ENCODE measurements at regions not wholly inside any gene's neighbourhood (a gene's known extent, or its start where the extent isn't known, plus 50 kb on each side); places are given as distances from the start of the nearest gene placed in this dataset.

DNA sequence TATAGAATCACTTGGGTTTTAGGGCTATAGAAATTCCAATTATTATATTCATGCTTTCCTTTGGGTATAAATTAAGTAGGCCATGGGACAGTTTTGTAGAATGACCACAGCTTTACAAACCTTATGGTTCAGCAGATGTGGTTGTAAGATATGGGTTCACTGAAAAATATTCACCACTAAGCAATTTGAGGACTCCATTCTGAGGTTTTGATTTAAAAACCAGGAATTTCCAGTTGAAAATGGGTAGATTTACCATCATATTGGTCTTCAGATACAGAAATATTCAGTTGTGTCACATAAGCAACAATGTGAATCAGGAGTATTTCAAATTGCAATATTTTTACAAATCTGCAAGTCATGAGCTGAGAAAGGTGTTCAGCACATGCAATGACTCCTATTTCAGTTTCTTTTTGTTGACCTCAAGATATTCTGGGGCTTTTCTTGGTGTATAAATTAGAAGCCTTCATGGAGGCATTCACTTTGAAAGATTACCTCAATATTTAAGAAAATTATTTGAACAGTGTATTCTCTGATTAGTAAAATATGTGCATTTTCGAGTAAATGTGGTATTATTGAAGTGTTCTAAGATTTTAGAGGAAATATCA lies 218.4 kb upstream of the HCCS start:
- TF ChIP-seq, protein P1, sequence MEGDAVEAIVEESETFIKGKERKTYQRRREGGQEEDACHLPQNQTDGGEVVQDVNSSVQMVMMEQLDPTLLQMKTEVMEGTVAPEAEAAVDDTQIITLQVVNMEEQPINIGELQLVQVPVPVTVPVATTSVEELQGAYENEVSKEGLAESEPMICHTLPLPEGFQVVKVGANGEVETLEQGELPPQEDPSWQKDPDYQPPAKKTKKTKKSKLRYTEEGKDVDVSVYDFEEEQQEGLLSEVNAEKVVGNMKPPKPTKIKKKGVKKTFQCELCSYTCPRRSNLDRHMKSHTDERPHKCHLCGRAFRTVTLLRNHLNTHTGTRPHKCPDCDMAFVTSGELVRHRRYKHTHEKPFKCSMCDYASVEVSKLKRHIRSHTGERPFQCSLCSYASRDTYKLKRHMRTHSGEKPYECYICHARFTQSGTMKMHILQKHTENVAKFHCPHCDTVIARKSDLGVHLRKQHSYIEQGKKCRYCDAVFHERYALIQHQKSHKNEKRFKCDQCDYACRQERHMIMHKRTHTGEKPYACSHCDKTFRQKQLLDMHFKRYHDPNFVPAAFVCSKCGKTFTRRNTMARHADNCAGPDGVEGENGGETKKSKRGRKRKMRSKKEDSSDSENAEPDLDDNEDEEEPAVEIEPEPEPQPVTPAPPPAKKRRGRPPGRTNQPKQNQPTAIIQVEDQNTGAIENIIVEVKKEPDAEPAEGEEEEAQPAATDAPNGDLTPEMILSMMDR (IDR thresholded peaks at IDR 0.05) = no peak
- TF ChIP-seq POLR2A (IDR thresholded peaks at IDR 0.05) = no peak
